HG03571 (cell line): ENCODE measurements at regions not wholly inside any gene's neighbourhood (a gene's known extent, or its start where the extent isn't known, plus 50 kb on each side); places are given as distances from the start of the nearest gene placed in this dataset.

ENCODE experiments used
- ATAC-seq: cut with Tn5 transposase; IDR thresholded peaks from one replicate; pipeline ENCODE4 v1.9.1; 2021; ENCODE audit not compliant: unreplicated experiment

DNA sequence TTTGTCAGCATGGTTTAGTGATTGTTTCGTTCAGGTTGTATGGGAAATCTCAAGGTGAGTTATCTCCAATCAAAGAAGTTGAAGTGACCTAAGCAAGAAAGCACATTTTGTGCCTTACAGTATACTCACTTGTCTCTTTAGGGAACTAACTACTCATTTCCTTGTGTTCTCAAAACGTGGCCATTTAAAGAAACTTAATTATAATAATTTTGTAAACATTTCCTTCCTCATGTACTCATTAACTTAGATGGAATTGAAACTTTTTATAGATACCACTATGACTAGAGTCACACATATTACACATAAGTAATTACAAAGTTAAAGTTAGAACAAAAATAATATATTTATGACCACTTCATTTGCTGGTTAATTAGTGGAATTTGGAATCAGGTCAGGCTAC lies 552.6 kb downstream of the MRPL39 start:
- no peak for ATAC-seq

DNA sequence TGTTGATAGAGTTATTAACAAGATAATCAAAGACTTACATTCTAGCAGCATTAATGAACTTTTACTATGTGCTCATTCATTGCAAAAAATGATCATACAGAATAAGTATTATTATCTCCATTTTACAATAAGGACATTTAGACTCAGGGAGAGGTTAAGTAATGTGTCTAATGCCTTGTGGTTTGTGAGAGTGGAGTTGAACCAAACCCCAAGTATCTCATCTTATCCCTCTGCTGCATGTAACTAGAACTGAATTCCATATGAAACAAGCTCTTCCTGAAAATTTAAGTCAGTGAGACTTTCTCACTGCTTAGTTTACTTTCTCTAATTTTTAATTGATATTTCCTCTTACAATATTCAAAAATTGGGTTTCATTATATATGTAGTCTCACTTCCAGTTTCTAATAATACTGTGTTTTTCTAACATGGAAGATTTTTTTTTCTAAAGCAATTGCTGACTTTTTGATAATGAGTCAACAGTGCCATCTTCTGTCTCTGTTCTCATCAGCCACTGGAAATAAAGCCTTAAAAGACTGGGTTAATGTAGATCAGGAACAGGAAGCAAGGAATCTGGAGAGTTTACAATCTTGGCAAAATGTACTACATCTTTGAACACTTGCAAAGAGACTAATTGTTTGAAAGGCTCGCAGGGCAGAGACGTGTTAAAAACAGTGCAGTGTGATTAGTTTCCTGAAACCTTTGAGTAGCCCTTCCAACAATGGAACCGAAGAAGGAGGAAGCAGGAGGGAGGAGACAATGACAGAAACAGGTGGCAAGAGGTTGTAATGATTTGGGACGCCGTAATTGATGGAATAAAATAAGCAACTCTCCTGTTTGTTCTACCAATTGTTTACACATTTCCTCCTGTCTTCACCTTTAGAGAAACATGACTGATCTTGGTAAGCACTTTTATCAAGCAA lies 567.6 kb downstream of the MRPL39 start:
- ATAC-seq = peak; percentile 81

DNA sequence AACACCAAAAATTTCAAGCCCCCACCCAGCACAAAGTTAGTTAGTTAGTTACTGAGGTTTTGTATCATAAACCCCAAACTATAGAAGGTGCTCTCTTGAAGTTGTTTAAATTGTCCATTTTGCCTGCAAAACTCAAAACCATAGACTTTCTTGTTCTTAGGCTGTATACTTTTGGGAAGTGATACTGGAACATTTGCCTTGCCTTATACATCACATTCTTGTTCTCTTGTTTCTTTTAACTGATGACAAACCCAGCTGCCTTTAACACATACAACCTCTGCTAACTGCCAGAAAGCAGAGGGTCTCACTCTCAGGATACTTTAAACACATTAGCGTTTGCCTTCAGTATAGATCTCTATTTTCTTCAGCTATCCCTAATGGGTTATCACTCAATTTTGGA lies 570.5 kb downstream of the MRPL39 start:
- ATAC-seq = no peak

DNA sequence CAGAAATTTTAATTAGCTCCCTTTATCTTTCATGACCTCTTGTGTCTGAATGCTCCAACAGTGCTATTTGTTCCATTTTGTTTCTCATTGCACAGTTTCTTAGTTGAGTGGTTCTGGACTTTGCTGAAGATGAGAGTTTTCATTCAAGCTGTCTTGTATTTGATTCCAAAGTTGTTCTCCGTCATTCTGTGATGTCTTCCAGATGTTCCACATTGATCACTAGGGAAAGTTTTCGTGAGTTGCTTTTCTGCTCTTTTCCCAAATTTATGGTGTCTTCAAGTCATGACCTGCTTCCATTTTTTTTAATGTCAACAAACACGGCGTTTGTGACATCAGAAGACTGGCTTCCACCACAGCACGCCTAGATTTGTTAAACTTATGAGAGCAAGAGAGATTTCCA lies 575.5 kb downstream of the MRPL39 start:
- no peak for ATAC-seq

DNA sequence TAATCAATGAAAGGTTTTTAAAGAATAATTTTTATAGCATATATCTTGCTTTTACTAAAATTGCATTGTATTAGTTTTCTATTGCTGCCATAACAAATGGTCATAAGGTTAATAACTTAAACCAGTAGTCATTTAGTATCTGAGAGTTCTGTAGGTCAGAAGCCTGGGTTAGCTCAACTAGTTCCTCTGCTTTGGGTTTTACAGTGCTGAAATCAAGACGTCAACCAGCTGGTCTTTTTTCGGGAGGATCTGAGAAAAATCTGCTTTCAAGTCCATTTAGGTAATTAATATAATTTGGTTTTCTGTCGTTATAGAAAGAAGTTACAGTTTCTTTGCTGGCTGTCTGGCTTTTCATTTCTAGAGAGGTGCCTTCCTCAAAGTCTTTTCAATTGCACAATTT lies 577.7 kb downstream of the MRPL39 start:
- ATAC-seq = no peak

DNA sequence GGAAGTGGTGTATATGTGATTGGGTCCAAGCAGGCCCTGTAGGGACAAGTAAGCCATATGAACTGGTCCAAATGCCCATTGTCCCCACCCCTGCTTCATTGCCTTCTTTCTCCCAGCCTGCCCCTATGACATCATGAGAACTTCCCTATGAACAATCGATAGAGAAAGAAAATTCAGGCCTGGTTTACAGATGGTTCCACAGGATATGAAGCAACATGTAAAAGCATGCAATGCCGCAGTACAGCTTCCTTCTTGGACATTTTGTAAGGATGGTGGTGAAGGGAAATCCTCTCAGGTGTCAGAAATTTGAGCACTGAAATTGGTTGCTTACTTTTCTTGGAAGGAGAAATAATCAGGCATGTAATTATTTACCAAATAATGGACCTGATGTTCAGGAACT lies 581.7 kb downstream of the MRPL39 start:
- no peak for ATAC-seq

DNA sequence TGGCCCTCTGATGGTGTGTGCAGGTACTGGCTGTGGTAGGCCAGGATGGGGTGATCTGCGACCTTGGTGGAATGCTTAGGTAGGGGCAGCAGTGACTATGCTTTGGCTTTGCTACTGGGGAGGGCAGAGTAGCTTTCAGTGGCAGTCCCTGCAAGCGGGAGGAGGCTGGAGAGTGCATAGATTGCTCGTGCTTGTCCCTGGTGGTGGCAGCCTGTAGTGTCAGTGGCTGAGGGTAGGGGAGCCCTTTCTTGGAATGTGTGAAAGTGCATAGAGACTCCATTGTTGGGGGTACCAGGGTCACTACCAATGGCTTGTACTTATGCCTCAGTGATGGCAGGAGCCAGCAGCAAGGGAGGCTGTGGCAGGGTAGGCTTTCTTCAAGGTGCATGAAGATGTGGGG lies 582.6 kb downstream of the MRPL39 start:
- ATAC-seq = no peak

DNA sequence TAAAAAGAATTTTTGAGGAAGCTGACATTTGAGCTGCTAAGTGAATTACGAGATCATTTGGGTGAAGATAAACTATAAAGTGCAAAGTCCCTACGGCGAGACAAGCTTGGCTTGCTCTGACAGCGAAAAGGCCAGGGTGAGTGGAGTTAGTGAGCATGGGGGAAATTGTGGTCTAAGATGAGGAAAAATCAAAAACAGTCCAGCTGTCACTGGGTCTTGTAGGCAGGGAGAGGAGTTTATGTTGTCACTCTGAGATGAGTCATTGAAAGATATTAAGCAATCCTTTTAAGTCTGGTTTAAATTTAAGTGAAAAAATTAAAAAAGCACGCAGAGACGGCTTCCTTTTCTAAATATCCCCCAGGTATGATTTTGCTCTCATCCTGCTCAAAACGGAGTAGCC lies 601.9 kb downstream of the MRPL39 start:
- ATAC-seq = no peak

DNA sequence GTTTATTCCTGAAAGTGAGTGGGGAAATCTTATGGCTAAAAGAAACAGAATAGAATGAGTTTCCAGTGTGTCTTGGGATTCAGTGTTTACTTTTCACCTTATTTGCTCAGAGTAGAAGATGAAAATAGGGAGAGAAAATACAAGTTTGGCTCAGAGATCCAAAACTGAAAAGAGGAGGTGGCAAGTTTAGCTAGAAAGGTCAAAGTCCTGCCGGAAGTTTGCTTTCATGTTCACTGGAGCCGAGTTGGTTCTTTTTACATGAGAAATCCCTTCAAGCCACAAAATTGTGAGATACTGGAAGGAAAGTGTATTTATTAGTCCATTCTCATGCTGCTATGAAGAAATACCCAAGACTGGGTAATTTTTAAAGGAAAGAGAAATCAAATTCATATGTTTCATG lies 604.6 kb downstream of the MRPL39 start:
- ATAC-seq = no peak

DNA sequence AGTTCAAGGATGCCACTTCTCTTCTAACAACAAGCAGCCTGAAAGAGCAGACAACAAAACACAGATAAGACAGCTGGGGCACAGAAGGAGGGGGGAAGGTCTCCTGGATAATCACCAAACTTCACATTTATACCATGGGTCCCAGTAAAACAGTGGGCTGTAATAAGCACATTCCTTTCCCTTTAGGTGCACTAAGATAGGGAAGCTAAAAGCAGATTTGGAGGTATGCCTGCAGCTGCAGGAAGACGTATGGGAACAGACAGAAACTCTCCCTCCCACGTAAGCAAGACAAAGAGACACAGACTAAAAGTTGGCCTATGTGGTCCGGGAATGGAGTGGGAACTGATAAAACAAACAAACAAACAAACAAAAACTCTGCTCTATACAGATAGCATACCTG lies 612.1 kb downstream of the MRPL39 start:
- ATAC-seq = no peak

DNA sequence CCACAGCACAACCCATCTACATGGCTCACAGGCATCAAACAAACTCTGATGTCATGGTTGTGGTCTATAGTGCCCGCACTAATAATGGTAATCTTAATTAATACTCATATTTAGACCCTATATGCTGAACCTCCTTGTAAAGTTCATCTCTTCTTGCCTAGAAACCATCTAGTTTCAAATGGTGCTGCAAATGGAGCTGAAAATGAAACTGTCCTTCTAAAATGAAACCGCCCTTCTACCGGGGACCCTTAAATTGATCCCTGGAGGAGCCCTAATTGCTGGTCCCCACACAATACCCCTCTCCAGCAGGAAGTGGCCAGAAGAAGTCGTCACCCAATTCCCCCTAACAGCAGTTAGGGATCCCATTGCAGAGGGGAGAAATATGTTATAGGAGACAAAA lies 612.6 kb downstream of the MRPL39 start:
- ATAC-seq = no peak

DNA sequence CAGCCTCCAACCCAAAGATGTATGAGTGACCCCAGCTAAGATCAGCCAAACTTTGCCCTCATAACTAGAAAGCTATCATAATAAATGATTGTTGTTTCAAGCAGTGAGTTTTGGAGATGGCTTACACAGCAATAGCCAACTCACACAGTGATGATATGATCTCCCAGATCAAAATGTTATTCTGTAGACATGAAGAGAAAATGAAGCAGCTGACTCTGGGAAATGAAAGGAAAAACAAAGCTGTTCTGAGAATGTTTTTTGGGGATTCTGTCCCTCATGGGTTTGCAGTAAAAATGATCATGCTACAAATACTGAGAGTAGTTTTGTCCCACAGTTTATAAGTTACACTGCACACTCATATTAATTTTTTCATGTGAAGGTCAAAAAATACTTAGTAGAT lies 617.8 kb downstream of the MRPL39 start:
- no peak for ATAC-seq

DNA sequence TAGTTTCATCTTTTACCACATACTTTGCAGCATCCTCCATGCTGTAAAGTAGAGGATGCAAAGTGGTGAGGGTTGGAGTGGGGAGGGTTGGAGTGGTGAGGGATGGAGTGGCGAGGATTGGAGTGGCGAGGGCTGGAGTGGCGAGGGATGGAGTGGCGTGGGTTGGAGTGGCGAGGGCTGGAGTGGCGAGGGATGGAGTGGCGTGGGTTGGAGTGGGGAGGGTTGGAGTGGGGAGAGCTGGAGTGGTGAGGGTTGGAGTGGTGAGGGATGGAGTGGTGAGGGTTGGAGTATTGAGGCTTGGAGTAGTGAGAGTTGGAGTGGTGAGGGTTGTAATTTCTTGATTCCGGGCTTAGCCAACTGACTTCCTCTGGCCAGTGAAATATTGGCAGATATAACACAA lies 618.3 kb downstream of the MRPL39 start:
- no peak for ATAC-seq

DNA sequence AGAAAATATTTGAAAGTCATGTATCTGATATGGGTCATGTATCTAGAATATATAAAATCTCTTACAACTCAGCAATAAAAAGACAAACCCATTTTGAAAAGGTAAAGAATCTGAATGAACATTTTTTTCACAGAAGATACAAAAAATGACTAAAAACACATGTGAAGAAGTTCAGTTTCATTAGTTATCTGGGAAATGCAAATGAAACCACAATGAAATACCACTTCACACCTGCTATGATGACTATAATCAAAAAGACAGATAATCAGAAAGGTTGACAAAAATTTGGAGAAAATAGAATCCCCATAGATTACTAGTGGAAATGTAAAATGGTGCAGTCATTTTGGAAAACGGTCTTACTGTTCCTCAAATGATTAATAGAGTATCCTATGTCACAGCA lies 631.0 kb downstream of the MRPL39 start:
- ATAC-seq = no peak

DNA sequence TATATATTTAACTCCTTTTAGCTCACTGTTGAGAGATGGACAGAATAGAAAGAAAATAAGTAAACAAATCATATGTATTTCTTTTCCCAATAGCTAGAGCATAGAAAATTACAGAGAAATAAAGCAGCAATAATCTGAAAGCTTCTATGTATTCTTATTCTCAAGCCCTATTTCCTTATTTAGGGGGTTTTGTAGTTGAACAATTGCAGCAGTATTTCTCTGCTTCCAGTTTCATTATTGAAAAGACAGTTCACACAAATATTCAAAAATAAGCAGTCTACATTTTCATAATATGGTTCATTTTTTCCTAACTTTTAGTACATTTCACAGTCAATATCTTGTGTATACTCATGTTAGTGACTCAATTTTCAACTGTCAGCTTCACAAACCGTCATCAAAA lies 638.2 kb downstream of the MRPL39 start:
- no peak for ATAC-seq

DNA sequence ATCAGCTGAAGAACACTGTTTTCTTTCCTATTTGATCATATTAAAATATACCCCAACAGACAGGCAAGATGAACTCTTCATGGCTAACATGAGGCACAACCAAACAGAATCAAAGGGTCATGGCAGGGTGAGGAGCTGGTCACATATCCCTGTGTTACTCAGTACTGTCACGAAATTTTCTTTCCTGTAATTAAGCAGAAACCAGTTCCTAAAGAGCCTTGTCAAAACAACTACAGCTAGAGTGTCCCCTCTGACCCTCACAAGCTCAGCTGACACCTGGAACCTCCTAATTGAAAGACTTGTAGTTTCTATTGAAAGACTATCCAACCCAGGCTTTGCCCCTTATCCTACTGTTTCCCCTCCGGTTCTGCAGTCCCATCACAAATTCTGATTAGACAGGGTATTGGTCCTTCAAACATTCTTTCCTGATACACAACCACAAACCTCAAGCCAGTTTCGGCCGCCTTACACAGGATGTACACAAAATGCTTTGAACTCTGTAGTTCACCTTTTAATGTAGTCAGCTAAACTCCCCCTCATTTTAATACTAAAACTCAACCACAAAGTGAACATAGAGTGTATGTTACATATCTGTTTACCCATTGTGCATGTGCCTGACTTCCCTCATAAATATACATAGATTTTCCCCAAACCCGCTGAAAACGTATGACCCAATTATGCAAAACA lies 651.9 kb downstream of the MRPL39 start:
- ATAC-seq = peak; percentile 94

DNA sequence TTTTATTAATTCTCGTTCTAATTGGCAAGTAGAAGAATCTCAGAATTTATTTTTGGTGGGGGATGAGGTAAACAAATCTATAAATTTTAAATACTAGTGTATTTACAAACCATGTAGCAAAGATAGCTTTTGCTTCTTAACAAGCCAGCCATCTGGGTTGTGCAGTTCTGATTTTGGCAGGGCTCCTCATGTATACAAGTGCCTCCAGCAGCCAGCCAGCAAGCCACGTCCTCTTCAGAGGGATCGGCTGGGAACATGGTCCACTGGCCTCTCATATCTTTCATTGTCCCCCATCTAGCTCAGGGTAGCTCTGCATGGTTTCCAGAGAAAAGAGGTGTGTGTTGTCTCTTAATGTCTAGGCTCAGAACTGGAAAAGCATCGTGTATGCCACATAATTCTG lies 659.1 kb downstream of the MRPL39 start:
- no peak for ATAC-seq

DNA sequence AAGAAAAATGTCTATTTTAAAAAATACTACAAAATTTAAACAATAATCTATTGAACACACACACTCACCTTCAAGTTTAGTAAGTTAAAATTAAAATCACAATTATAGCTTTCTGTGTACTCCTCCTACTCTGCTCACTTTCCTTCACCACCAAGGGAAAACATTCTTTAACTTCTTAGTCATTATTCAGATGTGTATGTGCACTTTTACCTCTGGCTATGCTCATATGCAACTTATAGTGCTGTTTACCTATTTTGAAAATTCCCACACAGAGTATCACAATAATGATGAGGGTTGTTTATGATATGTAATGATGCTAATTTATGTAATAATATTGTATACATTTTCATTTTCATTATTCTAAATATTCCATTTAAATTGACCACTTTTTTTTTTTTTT lies 661.4 kb downstream of the MRPL39 start:
- no peak for ATAC-seq

DNA sequence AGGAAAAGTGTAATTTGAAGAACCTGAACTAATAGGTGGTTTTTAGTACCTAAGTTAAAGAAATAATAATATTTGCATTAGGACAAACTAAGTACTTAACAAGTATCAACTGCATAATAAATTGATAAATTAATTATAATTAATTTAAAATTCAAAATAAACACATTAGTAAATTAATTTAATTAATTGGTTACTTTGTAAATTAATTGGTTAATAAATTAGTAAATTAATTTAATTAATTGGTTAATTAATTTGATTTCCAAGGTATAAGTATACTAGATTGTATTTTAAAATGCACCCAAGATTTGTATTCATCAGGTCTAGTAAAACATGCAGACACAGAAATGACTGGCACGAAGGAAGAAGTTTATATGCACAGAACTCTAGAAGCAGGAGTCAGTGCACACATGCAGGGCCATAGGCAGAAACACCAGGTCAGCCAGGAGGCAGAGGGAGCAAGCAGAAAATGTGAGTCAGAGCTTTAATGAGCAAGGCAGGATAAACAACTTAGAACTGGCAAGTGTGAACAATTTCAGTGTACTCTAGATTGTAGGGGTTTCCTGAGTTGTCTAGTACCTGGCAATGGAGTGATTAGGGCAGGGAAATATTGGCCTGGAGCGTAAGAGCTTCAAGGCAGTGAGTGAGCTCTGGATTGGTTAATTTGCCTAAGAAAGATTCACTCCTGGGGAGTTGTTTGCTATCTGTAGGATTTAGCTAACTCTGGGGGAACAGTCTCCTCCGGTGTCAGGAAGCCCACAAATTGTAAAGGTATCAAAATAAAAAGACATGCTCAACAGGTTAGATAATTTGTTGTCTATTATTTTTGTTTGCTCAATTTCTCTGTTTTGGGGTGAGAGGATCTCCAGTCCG lies 665.7 kb downstream of the MRPL39 start:
- no peak for ATAC-seq

DNA sequence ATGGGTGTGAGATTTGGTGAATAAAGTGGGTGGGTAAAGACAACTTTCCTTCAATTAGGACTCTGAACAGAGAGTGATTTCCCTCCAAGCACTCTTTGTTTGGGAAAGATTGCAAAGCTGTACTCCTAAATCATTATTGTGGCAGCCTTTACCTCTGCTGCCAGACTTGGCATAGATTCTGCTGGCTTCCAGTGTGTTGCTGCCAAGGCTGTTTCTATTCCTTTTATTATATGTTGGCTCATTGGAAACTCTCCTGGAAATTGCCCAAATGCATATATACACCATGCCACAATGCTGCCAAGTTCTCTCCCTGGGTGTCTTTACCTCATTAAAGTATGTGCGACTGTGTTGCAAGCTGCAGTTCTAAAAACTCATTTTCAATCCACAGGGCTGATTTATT lies 668.0 kb downstream of the MRPL39 start:
- no peak for ATAC-seq

DNA sequence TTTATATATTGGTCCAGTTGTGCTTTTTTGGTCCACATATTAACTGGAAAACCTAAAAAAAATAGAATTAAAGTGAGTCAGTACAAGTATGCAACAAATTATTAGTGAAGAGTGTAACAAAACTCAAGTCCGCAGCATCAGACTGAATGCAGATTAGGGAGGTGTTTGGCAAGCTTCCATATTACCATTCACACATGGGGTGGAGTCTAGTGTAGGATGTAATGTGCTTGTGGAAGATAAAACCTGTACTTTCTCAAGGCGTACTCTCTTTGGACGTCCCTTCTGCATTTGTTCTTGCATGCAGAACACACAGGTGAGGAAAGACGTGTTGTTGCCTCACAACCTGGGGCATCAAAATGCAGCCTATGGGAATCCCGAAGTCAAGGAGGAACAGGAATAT lies 668.7 kb downstream of the MRPL39 start:
- ATAC-seq = no peak

DNA sequence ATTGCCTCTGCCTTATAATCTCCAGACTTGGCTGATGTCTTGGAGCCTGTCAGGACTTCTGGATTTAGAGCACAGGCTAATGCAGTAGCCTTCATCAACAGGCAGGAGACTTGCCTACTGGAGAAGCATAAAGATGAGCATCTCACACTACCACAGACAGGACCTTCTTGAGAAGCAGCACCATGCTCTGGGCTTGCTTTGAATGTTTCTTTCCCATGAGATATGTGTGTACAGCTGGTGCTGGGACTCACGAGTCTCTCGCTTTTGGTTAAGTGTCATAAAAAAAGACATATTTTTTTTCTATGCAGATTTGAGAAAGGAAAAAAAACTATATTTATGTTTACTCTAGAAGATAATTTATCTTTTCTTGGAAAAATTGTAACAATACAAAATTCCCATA lies 671.3 kb downstream of the MRPL39 start:
- no peak for ATAC-seq
